NCI-H526 treated with DMSO at 0.1 percent for 48 hours (cell line): ENCODE measurements at regions not wholly inside any gene's neighbourhood (a gene's known extent, or its start where the extent isn't known, plus 50 kb on each side); places are given as distances from the start of the nearest gene placed in this dataset.

Source experiments
- DNase-seq: peaks from one replicate; lab custom pipeline; 2025; lab: John Stamatoyannopoulos, UW

GRCh38 chr3:170780955-170781354, 89.0 kb downstream of the RPL22L1 start:
- DNase-seq = no peak

DNA sequence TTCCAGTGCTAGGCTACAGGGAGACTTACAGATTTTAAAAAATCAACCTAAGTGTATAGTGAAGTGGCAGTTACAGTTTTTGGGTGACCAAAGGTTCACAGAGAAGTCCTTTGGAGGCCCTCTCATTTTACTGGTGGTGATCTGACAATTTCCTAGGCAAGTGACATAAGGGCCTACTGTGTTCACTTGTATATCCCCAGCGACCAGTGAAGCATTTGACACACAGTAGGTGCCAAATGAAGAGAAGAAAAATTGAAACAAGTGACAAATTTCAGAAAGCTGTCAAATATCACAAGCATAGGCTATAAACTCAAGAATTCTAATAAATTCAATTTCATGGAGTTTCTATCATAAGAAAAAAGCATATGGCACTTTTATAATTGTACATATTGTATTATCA, 89.5 kb downstream of the RPL22L1 start:
- DNase-seq = no peak

DNA sequence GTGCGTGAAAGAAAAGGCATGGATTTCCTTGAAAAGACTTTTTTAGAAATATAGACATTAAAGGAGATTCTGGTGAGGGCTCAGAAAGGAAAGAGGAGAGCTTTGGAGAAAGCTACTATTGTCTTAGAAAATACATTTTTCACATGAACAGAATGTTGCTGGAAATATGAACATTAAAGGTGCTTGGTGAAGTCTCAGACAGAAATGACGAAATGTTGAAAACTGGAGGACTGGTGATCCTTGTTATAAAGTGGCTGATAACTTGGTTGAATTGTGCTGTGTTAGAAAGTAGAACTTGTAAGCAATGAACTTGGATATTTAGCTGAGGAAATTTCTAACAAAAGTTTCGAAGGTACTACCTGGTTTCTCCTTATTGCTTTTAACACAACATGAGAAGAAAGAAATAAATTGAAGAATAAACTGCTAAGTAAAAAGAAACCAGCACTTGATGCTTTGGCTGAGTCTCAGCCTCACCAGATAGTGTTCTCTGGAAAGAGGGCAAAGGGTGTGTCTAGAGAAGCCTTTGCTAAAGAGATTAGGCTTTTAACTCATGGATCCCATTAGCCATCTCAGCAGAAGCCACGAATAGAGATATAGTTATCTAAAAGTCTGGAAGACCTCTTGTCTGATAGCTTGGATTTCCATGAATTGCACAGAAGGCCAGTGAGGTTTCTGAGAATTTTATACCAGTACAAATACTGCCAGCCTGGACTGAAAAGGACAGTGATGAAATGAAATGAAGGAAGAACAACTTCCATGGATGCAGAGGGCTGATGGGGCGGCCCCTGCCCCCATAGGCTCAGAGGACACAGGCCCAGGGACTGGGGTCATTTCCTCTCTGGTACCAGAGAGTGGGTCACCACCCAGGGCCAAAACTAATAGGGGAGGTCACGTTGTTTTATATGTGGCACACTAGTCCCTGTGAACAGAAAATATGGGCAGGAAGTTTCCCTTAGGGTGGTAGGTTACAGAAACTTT, 91.5 kb downstream of the RPL22L1 start:
- no peak for DNase-seq

- DNase-seq = no peak
Measured at GRCh38 chr3:170777564-170777926, 92.5 kb downstream of the RPL22L1 start.

GRCh38 chr3:170776887-170777563, 93.0 kb downstream of the RPL22L1 start:
- no peak for DNase-seq

DNA sequence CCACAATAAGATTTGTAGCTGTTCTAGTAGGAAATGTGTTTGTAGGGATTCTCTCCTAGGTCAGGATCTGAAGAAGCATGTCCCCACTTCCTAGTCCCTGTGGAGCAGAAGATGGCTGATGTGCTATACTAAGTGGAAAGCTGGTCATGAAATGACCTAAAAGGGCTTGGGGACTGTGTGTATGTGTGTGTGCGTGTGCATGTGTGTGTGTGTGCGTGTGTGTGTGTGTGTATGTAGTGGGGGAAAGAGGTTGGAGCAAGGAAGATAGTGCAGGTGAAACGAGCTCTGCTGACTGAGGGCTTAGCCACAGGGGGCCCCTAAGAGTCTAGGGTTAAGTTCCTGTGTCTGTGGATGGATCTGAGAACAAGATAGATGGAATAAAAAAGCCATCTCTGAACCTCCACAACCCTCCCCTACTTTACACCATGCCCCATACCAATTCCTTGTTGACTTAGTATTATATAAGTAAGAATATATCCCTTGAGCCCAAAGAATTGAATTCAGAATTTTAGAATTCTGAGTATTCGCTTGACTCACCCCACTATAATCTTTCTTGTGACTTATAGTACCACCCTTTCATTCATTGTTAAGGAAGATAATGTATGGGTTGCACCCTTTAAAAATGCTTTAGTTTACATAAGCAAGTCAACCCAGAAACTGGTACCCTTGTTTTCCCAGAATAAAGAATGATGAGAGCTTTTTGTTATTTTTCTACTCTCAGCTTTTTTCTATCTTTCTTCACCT, 96.1 kb downstream of the RPL22L1 start:
- no peak for DNase-seq

GRCh38 chr3:170772175-170772574, 97.8 kb downstream of the RPL22L1 start:
- no peak for DNase-seq

DNA sequence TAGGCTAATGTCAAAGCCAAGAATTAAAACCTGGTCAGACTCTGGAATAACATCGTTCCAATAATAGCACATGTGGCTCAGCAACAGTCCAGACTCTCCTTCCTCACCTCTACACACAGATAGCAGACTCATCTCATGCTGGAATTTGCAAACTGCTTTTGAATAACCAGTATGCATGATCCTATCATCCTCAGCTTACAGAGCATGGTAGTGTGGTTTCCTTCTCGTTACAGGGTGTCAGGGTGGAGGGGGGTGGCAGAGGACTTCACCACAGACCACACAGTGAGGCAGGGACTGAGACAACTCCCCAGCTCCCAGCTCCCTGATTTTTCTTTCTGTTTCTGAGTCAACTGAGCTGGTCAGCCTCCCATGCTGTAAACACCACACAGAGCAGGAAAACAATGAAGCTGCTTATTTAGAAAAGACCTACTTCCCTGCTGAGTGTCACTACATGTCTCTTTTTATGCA, 101.6 kb downstream of the RPL22L1 start:
- peak; percentile 48 for DNase-seq

GRCh38 chr3:170767576-170767941, 102.4 kb downstream of the RPL22L1 start:
- DNase-seq = no peak

- no peak for DNase-seq
Measured at GRCh38 chr3:170766823-170767575, 103.0 kb downstream of the RPL22L1 start.

GRCh38 chr3:170766253-170766652, 103.7 kb downstream of the RPL22L1 start:
- DNase-seq = no peak

GRCh38 chr3:170765419-170766078, 104.4 kb downstream of the RPL22L1 start:
- peak; percentile 44 for DNase-seq

DNA sequence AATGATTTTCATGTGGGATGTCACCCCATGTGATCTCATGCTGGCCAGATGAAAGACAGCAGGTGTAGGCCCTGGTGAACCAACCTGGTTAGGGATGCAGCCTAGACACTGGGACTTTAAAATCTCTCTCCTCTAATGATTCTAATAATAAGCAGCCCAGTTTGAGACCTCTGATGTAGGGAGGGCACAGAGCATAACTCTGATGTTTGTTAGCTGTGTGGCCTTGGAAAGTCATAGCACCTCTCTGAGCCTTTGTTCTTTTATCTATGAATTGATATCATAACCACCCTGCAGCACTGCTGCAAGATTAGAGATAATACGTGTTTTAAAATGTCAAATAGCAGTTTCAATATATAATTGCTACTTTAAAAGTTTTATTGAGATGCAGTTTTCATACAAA, 106.0 kb downstream of the RPL22L1 start:
- no peak for DNase-seq

- no peak for DNase-seq
Measured at GRCh38 chr3:170762064-170762463, 107.9 kb downstream of the RPL22L1 start.

DNA sequence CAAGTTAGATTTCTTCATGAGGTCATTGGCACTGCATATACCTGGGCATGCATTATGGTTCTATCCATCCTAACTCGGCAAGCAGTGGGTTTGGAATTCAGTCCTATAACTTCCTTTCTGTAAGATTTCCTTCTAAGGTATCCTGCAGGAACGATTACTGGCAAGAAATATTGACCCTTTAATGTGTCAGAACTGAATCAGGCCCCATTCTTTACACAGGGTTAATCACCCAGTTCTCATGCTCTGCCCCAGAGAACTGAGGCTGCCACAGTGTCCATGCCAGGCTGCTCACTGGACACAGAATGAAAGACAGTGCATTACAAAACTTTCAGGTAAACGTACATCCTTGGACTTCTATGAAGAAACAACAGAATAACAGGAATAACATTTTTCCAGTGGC, 108.9 kb downstream of the RPL22L1 start:
- no peak for DNase-seq

GRCh38 chr3:170760174-170760526, 109.8 kb downstream of the RPL22L1 start:
- DNase-seq = no peak

- DNase-seq = no peak
Measured at GRCh38 chr3:170759511-170760173, 110.4 kb downstream of the RPL22L1 start.

GRCh38 chr3:170757038-170757437, 113.0 kb downstream of the RPL22L1 start:
- no peak for DNase-seq

DNA sequence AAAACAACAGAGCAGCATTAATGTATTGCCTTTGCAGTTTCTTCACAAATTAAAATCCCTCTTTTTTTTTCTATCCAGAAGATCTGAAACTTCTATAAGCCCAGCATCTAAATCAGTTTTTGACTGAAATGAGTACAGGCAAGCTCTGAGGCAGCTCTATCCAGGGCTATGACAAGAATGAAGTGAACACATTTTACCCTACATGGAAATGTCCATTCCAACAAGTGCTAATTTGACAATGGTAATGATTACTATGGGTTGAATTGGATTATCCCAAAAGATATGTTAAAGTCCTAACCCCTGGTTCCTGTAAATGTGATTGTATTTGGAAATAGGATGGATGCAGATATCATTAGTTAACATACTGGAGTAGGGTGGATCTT, 115.7 kb downstream of the RPL22L1 start:
- no peak for DNase-seq

- no peak for DNase-seq
Measured at GRCh38 chr3:170753421-170754310, 116.3 kb downstream of the RPL22L1 start.
